Neural progenitor cell (in vitro differentiated cells): ENCODE measurements at regions not wholly inside any gene's neighbourhood (a gene's known extent, or its start where the extent isn't known, plus 50 kb on each side); places are given as distances from the start of the nearest gene placed in this dataset.

Source experiments
- CTCF ChIP-seq: fragments of 200-600 bp; sonication (generic); IDR thresholded peaks from 2 replicates; pipeline ENCODE4 v1.5.1; 2017; ENCODE audit warnings: antibody characterized with exemption, mild to moderate bottlenecking
- EZH2 ChIP-seq: fragments of 200-600 bp; sonication (generic); IDR thresholded peaks from 2 replicates; pipeline ENCODE4 v1.6.1; 2017; ENCODE audit warnings: antibody characterized with exemption, mild to moderate bottlenecking, moderate library complexity
- EZH2phosphoT487 ChIP-seq: fragments of 200-600 bp; sonication (generic); IDR thresholded peaks from 2 replicates; pipeline ENCODE4 v1.6.1; 2017; ENCODE audit warnings: antibody characterized with exemption

GRCh38 chr2:139260052-139260430 is 479.9 kb upstream of the NXPH2 start:
- TF ChIP-seq CTCF: no peak
- no peak for TF ChIP-seq EZH2
- TF ChIP-seq EZH2phosphoT487: no peak
